HPDE6-E6E7 (cell line): ENCODE measurements at regions not wholly inside any gene's neighbourhood (a gene's known extent, or its start where the extent isn't known, plus 50 kb on each side); places are given as distances from the start of the nearest gene placed in this dataset.

ENCODE experiments used
- DNase-seq: peaks from one replicate; pipeline ENCODE4 v3.0.0; 2011; ENCODE audit warnings: missing footprints; ENCODE audit errors: extremely low spot score

GRCh38 chr4:67122029-67122428, 423.3 kb downstream of the CENPC start:
- DNase-seq = peak; percentile 27

- DNase-seq = no peak
Measured at GRCh38 chr4:67120369-67120768, 424.9 kb downstream of the CENPC start.

- DNase-seq = no peak
Measured at GRCh38 chr4:67109276-67109675, 436.0 kb downstream of the CENPC start.

- DNase-seq = no peak
Measured at GRCh38 chr4:67106861-67107460, 438.3 kb downstream of the CENPC start.

GRCh38 chr4:67104145-67104544, 441.2 kb downstream of the CENPC start:
- DNase-seq = no peak

- DNase-seq = no peak
Measured at GRCh38 chr4:67103001-67103747, 442.1 kb downstream of the CENPC start.

GRCh38 chr4:67101612-67102011, 443.7 kb downstream of the CENPC start:
- DNase-seq = no peak

GRCh38 chr4:67092351-67092750, 453.0 kb downstream of the CENPC start:
- DNase-seq = no peak

- DNase-seq = no peak
Measured at GRCh38 chr4:67091673-67092072, 453.6 kb downstream of the CENPC start.

- peak; percentile 13 for DNase-seq
Measured at GRCh38 chr4:67087897-67088296, 457.4 kb downstream of the CENPC start.

GRCh38 chr4:67084783-67085182, 460.5 kb downstream of the CENPC start:
- DNase-seq = no peak

- DNase-seq = no peak
Measured at GRCh38 chr4:67083496-67083895, 461.8 kb downstream of the CENPC start.

GRCh38 chr4:67082746-67083145, 462.6 kb downstream of the CENPC start:
- DNase-seq = no peak

GRCh38 chr4:67080046-67080557, 465.2 kb downstream of the CENPC start:
- DNase-seq = no peak

GRCh38 chr4:67071641-67072040, 473.7 kb downstream of the CENPC start:
- DNase-seq = no peak

GRCh38 chr4:67055319-67055718, 490.0 kb downstream of the CENPC start:
- no peak for DNase-seq

GRCh38 chr4:67054896-67055295, 490.4 kb downstream of the CENPC start:
- no peak for DNase-seq

- no peak for DNase-seq
Measured at GRCh38 chr4:67052814-67053675, 492.3 kb downstream of the CENPC start.

GRCh38 chr4:67051000-67051789, 494.1 kb downstream of the CENPC start:
- DNase-seq = no peak

GRCh38 chr4:67049446-67049845, 495.9 kb downstream of the CENPC start:
- no peak for DNase-seq

GRCh38 chr4:67048530-67048929, 496.8 kb downstream of the CENPC start:
- DNase-seq = no peak

- DNase-seq = no peak
Measured at GRCh38 chr4:67040315-67040714, 505.0 kb downstream of the CENPC start.
